ENCODE measurements at regions not wholly inside any gene's neighbourhood (a gene's known extent, or its start where the extent isn't known, plus 50 kb on each side); places are given as distances from the start of the nearest gene placed in this dataset.

DNA sequence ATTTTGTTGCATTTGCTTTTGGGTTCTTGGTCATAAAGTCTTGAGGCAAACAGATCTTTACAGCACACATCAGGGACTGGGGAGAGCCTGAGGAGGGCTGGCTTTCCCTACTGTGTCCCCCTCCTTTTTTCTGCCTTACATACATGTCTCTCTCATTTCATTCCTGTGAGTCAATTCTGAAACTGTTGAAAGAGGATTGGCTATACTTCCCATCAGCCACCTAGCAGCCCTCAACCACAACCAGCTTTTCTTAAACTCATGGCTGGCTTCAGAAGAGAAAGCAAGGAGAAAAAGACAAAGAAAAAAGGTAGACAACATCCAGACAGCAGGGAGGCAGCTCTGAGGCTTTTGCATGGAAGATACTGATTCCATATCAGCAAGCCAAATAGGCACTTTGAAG is 374.8 kb upstream of the KIF2A start:
- no peaks in the 10 kb centered on the region for H3K36me3 ChIP-seq (ENCODE audit: insufficient read depth, low read length)
- no peaks in the 10 kb centered on the region for H3K9me3 ChIP-seq (ENCODE audit: insufficient read depth, low read length, severe bottlenecking)
- no peak overlapping the region for H3K27ac ChIP-seq (ENCODE audit: low read length)
- no peak overlapping the region for H3K9ac ChIP-seq (ENCODE audit: low read depth, low read length)
- no peak overlapping the region for H3K4me2 ChIP-seq (ENCODE audit: insufficient read depth, low read length)
- no peak overlapping the region for H2AFZ ChIP-seq (ENCODE audit: low read depth, low read length)
- no peak overlapping the region for H3K4me3 ChIP-seq (ENCODE audit: low read depth in 1 of 2, low read length in 2 of 2)
- no peaks in the 10 kb centered on the region for H3K79me2 ChIP-seq (ENCODE audit: insufficient read depth, low read length)
- TF ChIP-seq, protein P1, sequence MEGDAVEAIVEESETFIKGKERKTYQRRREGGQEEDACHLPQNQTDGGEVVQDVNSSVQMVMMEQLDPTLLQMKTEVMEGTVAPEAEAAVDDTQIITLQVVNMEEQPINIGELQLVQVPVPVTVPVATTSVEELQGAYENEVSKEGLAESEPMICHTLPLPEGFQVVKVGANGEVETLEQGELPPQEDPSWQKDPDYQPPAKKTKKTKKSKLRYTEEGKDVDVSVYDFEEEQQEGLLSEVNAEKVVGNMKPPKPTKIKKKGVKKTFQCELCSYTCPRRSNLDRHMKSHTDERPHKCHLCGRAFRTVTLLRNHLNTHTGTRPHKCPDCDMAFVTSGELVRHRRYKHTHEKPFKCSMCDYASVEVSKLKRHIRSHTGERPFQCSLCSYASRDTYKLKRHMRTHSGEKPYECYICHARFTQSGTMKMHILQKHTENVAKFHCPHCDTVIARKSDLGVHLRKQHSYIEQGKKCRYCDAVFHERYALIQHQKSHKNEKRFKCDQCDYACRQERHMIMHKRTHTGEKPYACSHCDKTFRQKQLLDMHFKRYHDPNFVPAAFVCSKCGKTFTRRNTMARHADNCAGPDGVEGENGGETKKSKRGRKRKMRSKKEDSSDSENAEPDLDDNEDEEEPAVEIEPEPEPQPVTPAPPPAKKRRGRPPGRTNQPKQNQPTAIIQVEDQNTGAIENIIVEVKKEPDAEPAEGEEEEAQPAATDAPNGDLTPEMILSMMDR (IDR thresholded peaks at IDR 0.05; ENCODE audit: borderline replicate concordance, extremely low read depth, low read length, poor library complexity, severe bottlenecking): no peak
- TF ChIP-seq EZH2 (IDR thresholded peaks at IDR 0.05; ENCODE audit: borderline replicate concordance, low read depth, low read length, severe bottlenecking): no peak
- no peaks in the 10 kb centered on the region for H3K27me3 ChIP-seq (ENCODE audit: insufficient read depth, low read length, poor library complexity)
- no peaks in the 10 kb centered on the region for H3K4me1 ChIP-seq (ENCODE audit: insufficient read depth, low read length)
- ATAC-seq (ENCODE audit: insufficient read depth, low read depth) (no peak), DNase-seq (no peak)
- no peaks in the 10 kb centered on the region for H4K20me1 ChIP-seq (ENCODE audit: insufficient read depth, low read length)

DNA sequence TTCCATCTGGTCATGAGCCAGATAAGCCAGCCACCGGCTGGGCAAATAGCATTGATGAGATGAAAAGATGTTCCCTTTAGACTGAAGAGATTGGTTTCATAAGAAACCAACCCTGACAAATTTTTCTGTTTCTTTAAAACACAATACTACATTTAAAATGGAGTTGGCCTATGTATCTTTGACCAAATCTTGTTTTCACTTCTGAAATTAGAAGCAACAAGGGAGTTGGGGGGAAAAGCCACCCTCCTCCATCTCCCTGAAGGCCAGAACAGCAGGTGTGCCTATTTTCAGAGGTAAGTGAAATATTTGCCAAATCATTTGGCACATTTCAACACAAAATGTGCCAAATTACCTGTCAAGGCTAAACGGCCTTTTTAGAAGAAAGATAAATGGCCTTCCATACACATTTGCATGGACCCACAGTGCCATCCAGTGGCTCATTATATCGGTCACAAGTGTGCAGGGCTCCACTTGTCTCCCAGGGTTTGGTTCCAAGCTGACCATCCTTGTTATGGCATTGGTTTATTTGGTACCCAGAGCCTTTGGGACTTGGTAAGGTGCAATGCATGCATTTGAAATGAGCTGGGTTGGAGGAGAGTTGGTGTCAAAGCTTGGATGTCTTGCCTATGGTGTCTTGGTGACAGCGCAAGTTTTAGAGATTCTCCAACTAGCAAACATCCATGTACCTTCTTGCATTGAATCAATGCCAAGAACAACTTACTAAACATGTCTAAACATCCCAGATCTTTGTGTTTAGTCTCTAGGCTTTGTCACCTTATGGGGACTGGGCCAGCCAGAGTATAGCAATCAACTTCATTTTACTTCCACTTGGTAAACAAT is 372.0 kb upstream of the KIF2A start:
- no peak overlapping the region for H3K4me2 ChIP-seq (ENCODE audit: insufficient read depth, low read length)
- TF ChIP-seq, protein P1 (IDR thresholded peaks at IDR 0.05; ENCODE audit: borderline replicate concordance, extremely low read depth, low read length, poor library complexity, severe bottlenecking): peak; percentile 59
- no peak for TF ChIP-seq EZH2 (IDR thresholded peaks at IDR 0.05; ENCODE audit: borderline replicate concordance, low read depth, low read length, severe bottlenecking)
- DNase-seq (peak; percentile 9), ATAC-seq (ENCODE audit: insufficient read depth, low read depth) (no peak)
- no peak overlapping the region for H3K9ac ChIP-seq (ENCODE audit: low read depth, low read length)
- H3K9me3 ChIP-seq (ENCODE audit: insufficient read depth, low read length, severe bottlenecking): no peaks in the 10 kb centered on the region
- no peak overlapping the region for H2AFZ ChIP-seq (ENCODE audit: low read depth, low read length)
- H3K4me1 ChIP-seq (ENCODE audit: insufficient read depth, low read length): no peaks in the 10 kb centered on the region
- no peaks in the 10 kb centered on the region for H3K79me2 ChIP-seq (ENCODE audit: insufficient read depth, low read length)
- no peaks in the 10 kb centered on the region for H4K20me1 ChIP-seq (ENCODE audit: insufficient read depth, low read length)
- H3K36me3 ChIP-seq (ENCODE audit: insufficient read depth, low read length): no peaks in the 10 kb centered on the region
- no peaks in the 10 kb centered on the region for H3K27me3 ChIP-seq (ENCODE audit: insufficient read depth, low read length, poor library complexity)
- no peak overlapping the region for H3K27ac ChIP-seq (ENCODE audit: low read length)
- no peak overlapping the region for H3K4me3 ChIP-seq (ENCODE audit: low read depth in 1 of 2, low read length in 2 of 2)

DNA sequence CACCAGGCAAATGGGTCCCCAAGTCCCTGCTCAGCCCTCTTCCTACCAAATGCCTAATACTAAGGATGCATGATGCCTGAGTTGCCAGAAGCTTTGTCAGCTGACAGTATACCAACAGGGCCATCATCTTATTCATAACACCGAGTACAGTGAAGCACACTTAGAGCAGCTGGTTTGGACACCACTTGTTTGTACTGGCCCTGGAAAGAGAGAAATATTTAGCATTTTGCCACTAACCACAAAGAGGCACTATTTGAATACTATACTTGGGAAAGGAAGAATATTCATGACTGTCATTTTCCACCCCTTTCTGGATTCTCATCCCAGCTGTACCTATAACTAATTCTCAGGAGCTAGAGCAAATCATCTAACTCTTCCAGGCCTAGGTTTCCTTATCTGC is 364.4 kb upstream of the KIF2A start:
- ATAC-seq (ENCODE audit: insufficient read depth, low read depth) (no peak), DNase-seq (no peak)
- Histone ChIP-seq H3K27ac (ENCODE audit: low read length) (no peak overlapping the region), H3K79me2 (ENCODE audit: insufficient read depth, low read length) (no peaks in the 10 kb centered on the region), H3K9ac (ENCODE audit: low read depth, low read length) (no peak overlapping the region), H3K4me1 (ENCODE audit: insufficient read depth, low read length) (no peaks in the 10 kb centered on the region), H3K36me3 (ENCODE audit: insufficient read depth, low read length) (no peaks in the 10 kb centered on the region), H2AFZ (ENCODE audit: low read depth, low read length) (no peak overlapping the region), H3K27me3 (ENCODE audit: insufficient read depth, low read length, poor library complexity) (no peaks in the 10 kb centered on the region), H3K4me2 (ENCODE audit: insufficient read depth, low read length) (no peak overlapping the region), H3K4me3 (ENCODE audit: low read depth in 1 of 2, low read length in 2 of 2) (no peak overlapping the region), H4K20me1 (ENCODE audit: insufficient read depth, low read length) (no peaks in the 10 kb centered on the region), H3K9me3 (ENCODE audit: insufficient read depth, low read length, severe bottlenecking) (no peaks in the 10 kb centered on the region)
- TF ChIP-seq, protein P1 (IDR thresholded peaks at IDR 0.05; ENCODE audit: borderline replicate concordance, extremely low read depth, low read length, poor library complexity, severe bottlenecking): no peak
